Tibial artery (tissue), 4 donors: ENCODE measurements at regions not wholly inside any gene's neighbourhood (a gene's known extent, or its start where the extent isn't known, plus 50 kb on each side); places are given as distances from the start of the nearest gene placed in this dataset.

Source experiments
- DNase-seq, 2 donors: peaks; one replicate each; pipeline ENCODE4 v3.0.0-alpha.2; 2019
- H3K27ac ChIP-seq, 2 donors: fragments of 200-600 bp; sonication (generic) in 1 of 2; 1 replicate in 1 of 2; 2 replicates in 1 of 2; pipeline ENCODE4 v1.5.1; 2018 to 2019; ENCODE audit warnings: mild to moderate bottlenecking in 1 of 2
- H3K27me3 ChIP-seq, 2 donors: fragments of 200-600 bp; sonication (generic) in 1 of 2; one replicate each; pipeline versions ENCODE4 v1.5.1 to v1.6.0; 2016 to 2019
- H3K36me3 ChIP-seq, 3 donors: fragments of 200-600 bp; sonication (generic) in 2 of 3; one replicate each; pipeline ENCODE4 v1.5.1; 2016 to 2019; ENCODE audit warnings: mild to moderate bottlenecking in 2 of 3
- H3K4me1 ChIP-seq, 4 donors: fragments of 200-600 bp; sonication (generic) in 2 of 4; 1 replicate in 3 of 4; 2 replicates in 1 of 4; pipeline ENCODE4 v1.5.1; 2016 to 2019
- H3K4me3 ChIP-seq, 2 donors: fragments of 200-600 bp; sonication (generic) in 1 of 2; 1 replicate in 1 of 2; 2 replicates in 1 of 2; pipeline ENCODE4 v1.5.1; 2018 to 2019; ENCODE audit warnings: mild to moderate bottlenecking in 2 of 2
- H3K9me3 ChIP-seq, 3 donors: fragments of 200-600 bp; sonication (generic) in 1 of 3; one replicate each; pipeline ENCODE4 v1.5.1; 2016 to 2019
- CTCF ChIP-seq, 2 experiments: fragments of 200-600 bp in 1 of 2; fragments of 450-650 bp in 1 of 2; IDR thresholded peaks; one replicate each; pipeline ENCODE4 v1.5.1; 2017 to 2019; ENCODE audit warnings: antibody characterized with exemption in 2 of 2, mild to moderate bottlenecking in 1 of 2, moderate library complexity in 1 of 2
- intact Hi-C: fragments of 100-400 bp; cut with DNase I; formaldehyde crosslinking; loops from one replicate; pipeline ENCODE4 v1.15.0; 2023; ENCODE audit warnings: low total_unique reads

GRCh38 chr3:182364723-182365650 is 428.3 kb upstream of the ATP11B start:
- no peak for DNase-seq
- intact Hi-C loops, result no loop called here
- no peaks in the 10 kb centered on the region for H3K9me3 ChIP-seq
- H3K27me3 ChIP-seq, result no peaks in the 10 kb centered on the region
- no peaks in the 10 kb centered on the region for H3K36me3 ChIP-seq
- no peak for TF ChIP-seq CTCF (IDR thresholded peaks at IDR 0.05)
- H3K27ac ChIP-seq, result no peak overlapping the region
- H3K4me1 ChIP-seq, result no peaks in the 10 kb centered on the region
- no peak overlapping the region for H3K4me3 ChIP-seq

GRCh38 chr3:182366746-182367145 is 426.6 kb upstream of the ATP11B start:
- Histone ChIP-seq H3K27ac (no peak overlapping the region), H3K4me3 (no peak overlapping the region), H3K4me1 (no peaks in the 10 kb centered on the region), H3K9me3 (no peaks in the 10 kb centered on the region), H3K27me3 (no peaks in the 10 kb centered on the region), H3K36me3 (no peaks in the 10 kb centered on the region)
- intact Hi-C loops, result no loop called here
- DNase-seq, result no peak
- TF ChIP-seq CTCF (IDR thresholded peaks at IDR 0.05), result no peak

GRCh38 chr3:182369861-182370260 is 423.4 kb upstream of the ATP11B start:
- intact Hi-C loops, result no loop called here
- Histone ChIP-seq H3K9me3 (no peaks in the 10 kb centered on the region), H3K36me3 (no peaks in the 10 kb centered on the region), H3K27me3 (no peaks in the 10 kb centered on the region), H3K4me3 (no peak overlapping the region), H3K27ac (no peak overlapping the region), H3K4me1 (no peaks in the 10 kb centered on the region)
- no peak for TF ChIP-seq CTCF (IDR thresholded peaks at IDR 0.05)
- no peak for DNase-seq

- no peaks in the 10 kb centered on the region for H3K27me3 ChIP-seq
- no peak overlapping the region for H3K27ac ChIP-seq
- H3K9me3 ChIP-seq, result no peaks in the 10 kb centered on the region
- intact Hi-C loops, result no loop called here
- no peak for TF ChIP-seq CTCF (IDR thresholded peaks at IDR 0.05)
- no peak overlapping the region for H3K4me3 ChIP-seq
- H3K36me3 ChIP-seq, result no peaks in the 10 kb centered on the region
- DNase-seq, result no peak
- H3K4me1 ChIP-seq, result no peaks in the 10 kb centered on the region
Measured at GRCh38 chr3:182370949-182371348, 422.4 kb upstream of the ATP11B start.

- no peaks in the 10 kb centered on the region for H3K27me3 ChIP-seq
- DNase-seq, result no peak
- H3K27ac ChIP-seq, result no peak overlapping the region
- H3K9me3 ChIP-seq, result no peaks in the 10 kb centered on the region
- intact Hi-C loops, result no loop called here
- TF ChIP-seq CTCF (IDR thresholded peaks at IDR 0.05), result no peak
- H3K4me1 ChIP-seq, result no peaks in the 10 kb centered on the region
- no peak overlapping the region for H3K4me3 ChIP-seq
- no peaks in the 10 kb centered on the region for H3K36me3 ChIP-seq
Measured at GRCh38 chr3:182375916-182376315, 417.4 kb upstream of the ATP11B start.
